Thoracic aorta (tissue), 2 donors: ENCODE measurements at regions not wholly inside any gene's neighbourhood (a gene's known extent, or its start where the extent isn't known, plus 50 kb on each side); places are given as distances from the start of the nearest gene placed in this dataset.

Experiments
- ATAC-seq: fragments of 150-250 bp; one replicate; pipeline ENCODE4 v1.8.0; 2017; ENCODE audit warnings: low read depth; ENCODE audit not compliant: insufficient number of reproducible peaks, low FRiP score
- DNase-seq: peaks from one replicate; pipeline ENCODE4 v3.0.0-alpha.2; 2020; ENCODE audit warnings: low spot score
- H3K27ac ChIP-seq, 2 donors: fragments of 200-600 bp; sonication (generic); 1 replicate in 1 of 2; 2 replicates in 1 of 2; pipeline ENCODE4 v1.5.1; 2016; ENCODE audit warnings: mild to moderate bottlenecking in 2 of 2, moderate library complexity in 2 of 2
- H3K27me3 ChIP-seq: fragments of 200-600 bp; sonication (generic); replicated peaks from 2 replicates; pipeline ENCODE4 v1.6.0; 2016; ENCODE audit warnings: mild to moderate bottlenecking; ENCODE audit not compliant: insufficient read depth
- H3K36me3 ChIP-seq: fragments of 200-600 bp; sonication (generic); one replicate; pipeline ENCODE4 v1.5.1; 2016
- H3K4me1 ChIP-seq, 2 donors: fragments of 200-600 bp; sonication (generic); 1 replicate in 1 of 2; 2 replicates in 1 of 2; pipeline versions ENCODE4 v1.5.1 to v1.6.0; 2016; ENCODE audit warnings: low read depth in 2 of 2, mild to moderate bottlenecking in 1 of 2; ENCODE audit not compliant: control insufficient read depth in 1 of 2
- H3K4me3 ChIP-seq: fragments of 200-600 bp; sonication (generic); 2 replicates; pipeline ENCODE4 v1.5.1; 2016; ENCODE audit warnings: mild to moderate bottlenecking
- H3K9me3 ChIP-seq: fragments of 200-600 bp; sonication (generic); 2 replicates; pipeline ENCODE4 v1.5.1; 2016
- TF ChIP-seq, protein P1 (sequence below): fragments of 200-600 bp; sonication (generic); IDR thresholded peaks from one replicate; pipeline ENCODE4 v1.5.1; 2019; ENCODE audit warnings: antibody characterized with exemption

DNA sequence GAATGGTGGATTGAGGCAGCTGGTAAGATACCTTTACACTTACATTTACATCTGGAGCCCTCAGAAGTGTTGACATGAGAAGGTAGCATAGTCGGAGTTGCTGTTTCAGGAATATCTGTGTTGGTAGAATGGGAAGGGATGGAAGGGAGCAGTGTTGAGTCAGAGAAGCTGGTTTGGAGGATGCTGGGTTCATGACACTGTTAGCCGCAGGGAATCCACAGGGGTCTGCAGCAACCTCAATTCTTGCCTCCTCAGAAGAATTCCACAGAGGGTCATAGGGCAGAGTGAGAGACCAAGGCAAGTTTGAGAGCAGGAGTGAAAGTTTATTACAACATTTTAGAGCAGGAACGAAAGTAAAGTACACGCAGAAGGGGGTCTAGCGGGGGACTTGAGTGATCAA is 536.8 kb downstream of the QKI start:
- Histone ChIP-seq H3K27me3 (no peaks in the 10 kb centered on the region), H3K36me3 (no peaks in the 10 kb centered on the region), H3K9me3 (no peaks in the 10 kb centered on the region), H3K4me3 (no peak overlapping the region), H3K27ac (no peak overlapping the region), H3K4me1 (no peaks in the 10 kb centered on the region)
- DNase-seq, result no peak
- TF ChIP-seq, protein P1, sequence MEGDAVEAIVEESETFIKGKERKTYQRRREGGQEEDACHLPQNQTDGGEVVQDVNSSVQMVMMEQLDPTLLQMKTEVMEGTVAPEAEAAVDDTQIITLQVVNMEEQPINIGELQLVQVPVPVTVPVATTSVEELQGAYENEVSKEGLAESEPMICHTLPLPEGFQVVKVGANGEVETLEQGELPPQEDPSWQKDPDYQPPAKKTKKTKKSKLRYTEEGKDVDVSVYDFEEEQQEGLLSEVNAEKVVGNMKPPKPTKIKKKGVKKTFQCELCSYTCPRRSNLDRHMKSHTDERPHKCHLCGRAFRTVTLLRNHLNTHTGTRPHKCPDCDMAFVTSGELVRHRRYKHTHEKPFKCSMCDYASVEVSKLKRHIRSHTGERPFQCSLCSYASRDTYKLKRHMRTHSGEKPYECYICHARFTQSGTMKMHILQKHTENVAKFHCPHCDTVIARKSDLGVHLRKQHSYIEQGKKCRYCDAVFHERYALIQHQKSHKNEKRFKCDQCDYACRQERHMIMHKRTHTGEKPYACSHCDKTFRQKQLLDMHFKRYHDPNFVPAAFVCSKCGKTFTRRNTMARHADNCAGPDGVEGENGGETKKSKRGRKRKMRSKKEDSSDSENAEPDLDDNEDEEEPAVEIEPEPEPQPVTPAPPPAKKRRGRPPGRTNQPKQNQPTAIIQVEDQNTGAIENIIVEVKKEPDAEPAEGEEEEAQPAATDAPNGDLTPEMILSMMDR, result no peak
- ATAC-seq, result no peak

GRCh38 chr6:163950159-163950558 is 535.6 kb downstream of the QKI start:
- Histone ChIP-seq H3K36me3 (no peaks in the 10 kb centered on the region), H3K27me3 (no peaks in the 10 kb centered on the region), H3K4me1 (no peaks in the 10 kb centered on the region), H3K4me3 (no peak overlapping the region), H3K27ac (no peak overlapping the region), H3K9me3 (no peaks in the 10 kb centered on the region)
- no peak for ATAC-seq
- no peak for DNase-seq
- TF ChIP-seq, protein P1, result no peak

GRCh38 chr6:163949431-163949830 is 534.9 kb downstream of the QKI start:
- H3K36me3 ChIP-seq, result no peaks in the 10 kb centered on the region
- TF ChIP-seq, protein P1, result no peak
- no peaks in the 10 kb centered on the region for H3K9me3 ChIP-seq
- no peak for ATAC-seq
- DNase-seq, result no peak
- no peak overlapping the region for H3K4me3 ChIP-seq
- no peaks in the 10 kb centered on the region for H3K27me3 ChIP-seq
- H3K4me1 ChIP-seq, result no peaks in the 10 kb centered on the region
- H3K27ac ChIP-seq, result no peak overlapping the region

GRCh38 chr6:163948250-163948649 is 533.7 kb downstream of the QKI start:
- no peak for ATAC-seq
- Histone ChIP-seq H3K4me3 (no peak overlapping the region), H3K36me3 (no peaks in the 10 kb centered on the region), H3K4me1 (peaks cover 7 to 8% of the 10 kb centered on the region in 2 donors), H3K9me3 (no peaks in the 10 kb centered on the region), H3K27ac (no peak overlapping the region), H3K27me3 (no peaks in the 10 kb centered on the region)
- TF ChIP-seq, protein P1, result no peak
- DNase-seq, result no peak

DNA sequence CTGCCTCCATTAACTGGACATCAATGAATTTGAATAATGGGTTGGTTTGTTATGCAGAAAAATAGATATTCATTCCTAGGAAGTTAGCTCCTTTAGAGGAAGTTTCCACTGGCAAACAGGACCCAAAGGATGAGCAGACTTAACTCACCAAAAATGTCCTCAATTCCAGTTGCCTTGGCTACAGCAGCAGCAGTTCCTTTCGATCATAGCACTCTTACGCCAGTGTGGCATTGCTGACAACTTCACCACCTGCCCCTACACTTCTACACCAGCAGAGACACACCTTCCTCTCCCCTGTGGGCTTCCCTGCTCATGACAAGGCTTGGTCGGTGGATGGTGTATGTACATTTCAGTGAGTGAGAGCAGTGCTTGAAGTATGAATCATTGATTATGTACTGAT is 532.8 kb downstream of the QKI start:
- no peaks in the 10 kb centered on the region for H3K27me3 ChIP-seq
- no peak overlapping the region for H3K4me3 ChIP-seq
- H3K9me3 ChIP-seq, result no peaks in the 10 kb centered on the region
- H3K36me3 ChIP-seq, result no peaks in the 10 kb centered on the region
- ATAC-seq (no peak), DNase-seq (no peak)
- H3K27ac ChIP-seq, result no peak overlapping the region
- TF ChIP-seq, protein P1, result no peak
- peaks cover 7 to 10% of the 10 kb centered on the region in 2 donors for H3K4me1 ChIP-seq
